Stimulated activated CD8-positive, alpha-beta memory T cell treated with anti-CD3 and anti-CD28 coated beads, Interleukin-12 subunit alpha, Interleukin-12 subunit beta, amount 100 ng/mL, for 4 hours (primary cell): ENCODE measurements at regions not wholly inside any gene's neighbourhood (a gene's known extent, or its start where the extent isn't known, plus 50 kb on each side); places are given as distances from the start of the nearest gene placed in this dataset.

Source experiments
- DNase-seq: peaks from one replicate; pipeline ENCODE4 v3.0.0-alpha.2; 2020; ENCODE audit warnings: low read depth

GRCh38 chr12:125225641-125226040, 160.4 kb downstream of the AACS start:
- DNase-seq = no peak

DNA sequence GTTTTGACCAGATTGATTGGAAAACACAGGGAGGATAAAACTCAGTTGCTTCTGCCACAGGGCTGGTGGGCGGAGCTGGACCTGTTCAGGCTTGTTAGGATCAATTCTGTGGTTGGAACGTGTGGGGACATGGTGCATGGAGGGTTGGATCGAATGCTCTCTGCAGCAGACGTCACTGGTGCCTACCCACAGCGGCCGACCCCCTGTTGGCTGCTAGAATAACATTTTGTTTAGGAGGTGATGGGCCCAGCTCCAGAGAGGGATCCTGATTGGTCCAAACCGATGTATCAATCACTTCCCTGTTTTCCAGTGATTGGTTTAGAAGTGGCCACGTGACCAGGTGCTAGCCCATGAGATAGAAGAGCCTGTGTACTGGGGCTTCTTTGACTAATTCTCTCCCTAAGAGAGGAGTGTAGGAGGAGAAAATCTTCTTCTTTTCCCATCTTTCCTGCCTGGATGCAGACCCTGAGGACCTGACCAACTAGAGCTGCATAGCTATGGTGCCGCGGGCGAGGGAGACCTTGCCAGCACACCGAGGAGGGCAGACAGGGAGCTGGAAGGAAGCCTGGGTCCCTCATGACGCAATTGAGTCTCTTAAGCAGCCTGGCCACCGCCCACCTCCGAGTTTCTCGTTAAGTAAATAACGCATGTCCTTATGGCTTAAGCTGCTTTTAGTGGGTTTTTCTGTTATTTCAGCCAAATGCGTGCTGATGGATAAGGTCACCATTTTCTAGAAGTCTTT, 163.5 kb downstream of the AACS start:
- DNase-seq = no peak

DNA sequence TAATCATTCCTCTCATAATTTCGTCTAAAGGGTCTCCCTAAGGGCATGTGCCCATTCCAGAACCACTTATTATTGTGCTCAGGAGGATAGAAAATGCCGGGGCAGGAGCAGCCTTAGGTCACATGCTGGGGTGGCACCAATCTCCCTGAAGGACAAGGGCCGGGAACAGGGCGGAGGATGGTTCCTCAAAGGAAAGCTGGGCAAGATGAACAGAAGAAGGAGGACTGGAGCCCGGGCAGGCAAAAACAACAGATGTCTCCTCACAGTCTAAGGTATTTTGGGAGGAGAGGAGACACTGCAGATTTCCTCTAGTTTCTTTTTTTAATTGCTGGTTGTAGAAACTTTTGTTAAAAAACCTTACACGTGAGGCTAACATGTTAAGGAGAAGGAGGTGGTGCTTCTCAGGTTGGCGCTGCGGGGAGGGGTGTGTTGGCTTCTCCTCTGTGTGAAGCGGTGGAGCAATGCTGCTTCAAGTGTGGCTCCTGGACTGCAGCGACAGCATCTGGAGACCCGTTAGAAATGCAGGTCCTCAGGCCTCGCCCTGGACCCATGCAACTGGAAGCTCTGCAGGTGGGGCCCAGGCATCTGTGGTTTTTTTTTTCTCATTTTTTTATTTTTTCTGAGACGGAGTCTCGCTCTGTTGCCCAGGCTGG, 164.8 kb downstream of the AACS start:
- DNase-seq = no peak

GRCh38 chr12:125233319-125233718, 168.1 kb downstream of the AACS start:
- DNase-seq = no peak

GRCh38 chr12:125239563-125239962, 174.3 kb downstream of the AACS start:
- DNase-seq = no peak

GRCh38 chr12:125240717-125241116, 175.5 kb downstream of the AACS start:
- DNase-seq = no peak

GRCh38 chr12:125243811-125244210, 178.6 kb downstream of the AACS start:
- no peak for DNase-seq

DNA sequence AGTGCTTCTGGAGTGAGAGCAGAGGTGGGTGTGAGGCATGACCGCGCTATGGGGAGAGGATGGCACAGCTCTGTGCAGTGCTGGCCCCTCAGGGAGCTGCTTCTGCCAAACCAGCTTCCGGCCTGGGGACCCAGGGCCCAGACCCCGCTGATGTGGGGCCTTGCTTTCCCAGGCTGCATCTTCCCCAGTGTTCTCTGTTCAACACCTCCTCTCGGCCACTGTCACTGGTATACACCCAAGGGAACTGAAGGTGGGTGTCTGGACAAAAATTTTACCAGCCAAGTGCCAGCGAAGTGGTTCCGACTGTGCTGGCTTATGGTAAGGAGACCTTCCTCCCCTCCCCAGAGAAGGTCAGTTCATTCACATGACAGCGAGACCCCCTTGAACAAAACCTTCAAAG, 179.1 kb downstream of the AACS start:
- DNase-seq = no peak

GRCh38 chr12:125245581-125246557, 180.6 kb downstream of the AACS start:
- DNase-seq = no peak

- DNase-seq = no peak
These were observed 182.2 kb downstream of the AACS start for GRCh38 chr12:125247477-125247876.

DNA sequence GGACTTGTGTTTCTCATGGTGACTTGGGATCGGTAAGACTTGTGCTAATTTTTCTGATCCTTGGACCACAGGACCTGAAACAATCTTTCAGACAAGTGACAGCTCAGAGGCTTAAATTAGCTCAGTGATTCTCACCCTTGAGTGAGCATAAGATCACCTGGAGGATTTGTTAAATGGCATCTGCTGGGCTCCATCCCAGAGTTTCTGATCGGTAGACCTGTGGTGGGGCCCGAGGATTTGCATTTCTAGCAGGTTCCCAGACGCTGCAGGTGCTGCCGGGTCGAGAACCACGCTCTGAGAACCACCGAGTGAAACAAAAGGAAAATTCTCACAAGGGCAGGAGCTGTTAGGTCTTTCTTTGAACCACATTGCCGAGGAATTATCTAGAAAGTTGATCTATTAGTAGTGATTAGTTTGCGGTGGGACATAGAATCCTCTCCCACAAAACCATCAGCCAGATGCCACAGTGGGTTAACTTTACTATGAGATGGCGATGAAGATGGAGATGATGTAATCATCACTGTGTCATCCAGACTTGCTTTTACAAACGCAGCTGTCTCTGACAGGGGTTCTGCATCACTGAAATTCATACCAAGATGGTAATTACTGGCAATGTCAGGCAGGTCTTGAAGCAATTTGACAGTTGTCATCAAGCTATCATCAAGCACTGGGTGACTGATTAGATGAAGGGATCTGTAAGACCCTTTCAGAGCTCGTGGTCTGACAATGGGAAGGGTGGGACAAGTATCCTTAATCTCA, 184.0 kb downstream of the AACS start:
- no peak for DNase-seq

DNA sequence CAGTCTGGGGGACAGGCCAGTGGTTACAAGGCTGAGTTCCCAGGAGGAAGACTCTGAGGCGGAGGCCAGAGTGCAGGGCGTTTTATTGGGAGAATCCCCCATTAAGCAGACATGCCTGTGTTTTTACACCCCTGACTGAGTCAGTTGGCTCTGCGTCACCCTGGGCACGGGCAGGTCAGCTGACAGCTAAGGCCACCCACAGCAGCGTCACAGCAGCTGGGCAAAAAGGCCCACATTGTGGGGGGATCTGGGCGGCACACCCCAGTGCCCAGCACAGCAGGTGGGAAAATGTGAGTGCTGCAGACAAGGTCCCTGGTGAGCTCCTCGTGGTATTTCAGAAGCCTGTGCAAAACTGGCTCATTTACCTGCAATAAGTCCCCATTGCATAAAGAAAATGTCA, 184.7 kb downstream of the AACS start:
- no peak for DNase-seq

GRCh38 chr12:125254236-125254635, 189.0 kb downstream of the AACS start:
- no peak for DNase-seq

GRCh38 chr12:125254856-125255255, 189.6 kb downstream of the AACS start:
- no peak for DNase-seq

- no peak for DNase-seq
These were observed 190.8 kb downstream of the AACS start for GRCh38 chr12:125255935-125256633.

- no peak for DNase-seq
These were observed 191.3 kb downstream of the AACS start for GRCh38 chr12:125256634-125256936.

DNA sequence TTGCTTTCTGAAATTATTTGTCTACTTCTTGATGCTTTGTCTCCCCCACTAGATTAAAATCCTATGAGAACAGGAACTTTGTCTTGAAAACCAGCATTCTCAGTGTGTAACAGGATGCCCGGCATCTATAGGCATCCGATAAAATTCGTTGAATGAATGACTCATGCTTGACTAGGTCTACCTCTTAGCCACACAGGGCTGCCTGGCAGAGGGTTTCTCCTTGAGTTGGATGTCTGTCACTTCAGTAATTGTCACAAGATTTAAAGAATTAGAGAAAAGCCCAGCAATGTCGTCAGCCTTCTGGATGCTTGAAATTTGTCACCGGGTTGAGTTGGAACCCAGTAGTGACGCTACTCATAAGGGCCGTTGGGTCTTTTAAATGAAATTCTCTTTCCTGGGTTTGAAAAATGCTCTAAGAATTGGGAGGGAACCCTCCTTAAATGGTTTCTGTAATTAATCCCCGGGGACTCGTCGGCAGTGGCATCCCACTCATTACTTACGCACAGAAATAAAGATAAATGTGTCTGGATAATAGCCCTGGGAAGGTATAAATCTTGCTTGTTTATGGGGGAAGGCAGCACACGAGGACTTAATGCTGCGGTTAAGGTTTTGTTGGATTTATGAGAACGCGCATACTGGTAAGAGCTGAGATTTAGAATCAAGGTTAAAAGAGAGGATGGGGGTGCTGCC, 194.1 kb downstream of the AACS start:
- no peak for DNase-seq

DNA sequence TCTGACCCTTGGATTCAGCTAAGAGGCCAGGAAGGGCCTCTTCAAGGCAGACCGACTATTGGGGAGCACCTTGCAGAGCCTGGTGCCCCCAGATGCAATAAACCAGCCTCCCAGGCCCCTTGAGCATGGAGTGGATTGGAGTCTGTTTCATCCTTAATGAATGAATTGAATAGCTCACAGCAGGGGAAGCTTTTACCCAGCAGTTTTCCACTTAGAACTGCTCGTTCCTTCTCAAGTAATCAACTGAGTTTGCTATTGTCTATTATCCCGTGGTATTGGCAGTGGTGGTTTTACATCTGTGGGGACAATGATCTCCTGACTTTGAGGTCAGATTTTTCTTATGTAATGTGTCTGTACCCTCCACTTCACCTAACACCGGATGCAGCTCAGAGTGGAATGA, 197.6 kb downstream of the AACS start:
- no peak for DNase-seq

GRCh38 chr12:125263385-125263784, 198.2 kb downstream of the AACS start:
- no peak for DNase-seq

DNA sequence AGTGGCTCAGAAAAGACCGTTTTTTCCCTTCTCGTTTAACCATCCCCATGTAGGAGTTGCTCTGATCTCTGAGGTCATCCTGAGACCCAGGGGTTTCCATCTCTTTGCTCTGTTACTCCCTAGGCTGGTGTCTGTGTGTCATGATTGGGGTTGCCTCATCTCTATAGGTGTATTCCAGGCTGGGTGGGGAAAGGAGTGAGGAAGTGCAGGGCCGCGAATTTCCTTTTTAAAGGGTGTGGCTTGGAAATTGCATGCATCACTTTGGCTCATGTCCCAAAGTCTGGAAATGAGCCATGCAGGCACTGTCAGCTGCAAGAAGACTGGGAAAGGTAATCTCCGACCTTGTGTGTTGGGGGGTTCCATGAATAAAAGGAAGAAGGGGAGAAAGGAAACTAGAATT, 201.9 kb downstream of the AACS start:
- no peak for DNase-seq

DNA sequence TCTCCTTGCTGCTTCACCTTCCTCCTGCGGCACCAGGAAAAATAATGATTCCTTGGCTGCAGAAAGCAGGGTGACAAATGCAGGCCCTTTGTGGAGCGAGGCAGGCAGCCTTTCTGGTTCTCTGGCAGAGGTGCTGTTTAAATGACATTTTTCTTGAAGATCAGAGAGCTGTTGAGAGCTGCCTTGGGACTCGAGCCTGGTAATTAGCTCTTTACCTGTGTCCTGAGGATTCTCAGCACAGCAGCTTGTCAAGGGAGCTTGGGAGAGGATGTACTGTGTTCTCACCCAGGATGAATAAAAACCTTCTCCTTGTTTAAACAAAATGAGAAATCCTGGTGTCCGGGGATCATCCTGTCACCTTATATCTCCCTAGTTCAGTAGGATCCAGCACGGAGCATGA, 204.0 kb downstream of the AACS start:
- no peak for DNase-seq
